ENCODE measurements at regions not wholly inside any gene's neighbourhood (a gene's known extent, or its start where the extent isn't known, plus 50 kb on each side); places are given as distances from the start of the nearest gene placed in this dataset.

DNA sequence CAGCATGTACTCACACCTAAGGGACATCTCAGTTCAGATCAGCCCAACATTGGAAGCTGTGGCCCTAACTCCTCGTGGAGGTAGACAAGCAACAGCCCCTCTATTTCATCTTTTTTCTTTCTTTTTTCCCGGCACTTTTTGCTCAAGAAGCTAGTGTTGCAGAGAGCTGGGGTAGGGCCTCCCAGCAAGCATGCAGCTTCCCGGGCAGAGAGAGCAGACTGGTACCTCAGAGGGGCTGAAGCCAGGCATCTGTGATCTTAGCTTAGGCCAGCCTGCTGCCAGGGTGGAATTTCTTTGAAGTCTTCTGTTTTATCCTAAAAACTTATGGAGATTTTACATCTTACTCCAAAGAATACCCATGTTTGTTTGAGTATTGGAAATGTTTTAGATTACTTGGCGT is 195.4 kb downstream of the C16orf95 start:
- no peak for TF ChIP-seq EZH2 (IDR thresholded peaks at IDR 0.05; ENCODE audit: insufficient read depth, poor library complexity, severe bottlenecking)
- TF ChIP-seq EZH2phosphoT487 (IDR thresholded peaks at IDR 0.05; ENCODE audit: insufficient read depth, low read depth), result no peak

Data from GM23248 (cell line).